CD4-positive, alpha-beta T cell (primary cell): ENCODE measurements at regions not wholly inside any gene's neighbourhood (a gene's known extent, or its start where the extent isn't known, plus 50 kb on each side); places are given as distances from the start of the nearest gene placed in this dataset.
A peak's percentile ranks its signal among the peaks of the same experiment; 100 is the strongest.

ENCODE experiments used
- ATAC-seq: fragments of 200-7000 bp; cut with Tn5 transposase; one replicate; pipeline ENCODE4 v1.10.0; 2022; ENCODE audit warnings: mild to moderate bottlenecking; ENCODE audit not compliant: poor library complexity
- CTCF ChIA-PET: fragments of 350-600 bp; sonication (Branson Sonifier 250); formaldehyde crosslinking; loops from one replicate; lab custom pipeline; 2021; ENCODE audit warnings: antibody characterized with exemption, inconsistent platforms; lab: Charles Lee
- POLR2A ChIA-PET: fragments of 350-600 bp; sonication (Branson Sonifier 250); formaldehyde crosslinking; loops from one replicate; lab custom pipeline; 2021; ENCODE audit warnings: antibody characterized with exemption, inconsistent platforms; lab: Charles Lee
- DNase-seq, 14 experiments: peaks; one replicate each; pipeline ENCODE4 v3.0.0-alpha.2; 2013 to 2020; ENCODE audit warnings: mixed read lengths in 2 of 14
- H3K27ac ChIP-seq, 2 donors: one replicate each; pipeline versions ENCODE4 v1.5.1 to v1.7.0; 2013; ENCODE audit warnings: low read length in 2 of 2, low read depth in 1 of 2, mild to moderate bottlenecking in 1 of 2
- H3K27me3 ChIP-seq, 2 experiments: 1 replicate in 1 of 2; 2 replicates in 1 of 2; pipeline versions ENCODE4 v1.6.1 to v1.7.0; 2013; ENCODE audit warnings: low read length in 2 of 2, control low read depth in 1 of 2, mild to moderate bottlenecking in 1 of 2, moderate library complexity in 1 of 2; ENCODE audit not compliant: insufficient read depth in 2 of 2, control insufficient read depth in 1 of 2
- H3K36me3 ChIP-seq: one replicate; pipeline ENCODE4 v1.6.1; 2013; ENCODE audit warnings: low read length, control low read depth; ENCODE audit not compliant: insufficient read depth
- H3K4me1 ChIP-seq: one replicate; pipeline ENCODE4 v1.6.1; 2013; ENCODE audit warnings: low read length, control low read depth; ENCODE audit not compliant: insufficient read depth
- H3K4me3 ChIP-seq: one replicate; pipeline ENCODE4 v1.5.1; 2013; ENCODE audit warnings: mild to moderate bottlenecking, low read length, moderate library complexity
- H3K9me3 ChIP-seq, 2 experiments: 1 replicate in 1 of 2; 2 replicates in 1 of 2; pipeline versions ENCODE4 v1.6.1 to v1.7.0; 2013; ENCODE audit warnings: low read length in 2 of 2, mild to moderate bottlenecking in 2 of 2, control low read depth in 1 of 2, moderate library complexity in 1 of 2; ENCODE audit not compliant: control insufficient read depth in 1 of 2, insufficient read depth in 1 of 2
- H3K27ac Mint-ChIP-seq: one replicate; pipeline ENCODE4 v1.8.0; 2020; ENCODE audit warnings: mixed read lengths
- H3K27me3 Mint-ChIP-seq: one replicate; pipeline ENCODE4 v1.8.0; 2021; ENCODE audit warnings: mixed read lengths
- H3K36me3 Mint-ChIP-seq: one replicate; pipeline ENCODE4 v1.8.0; 2021; ENCODE audit warnings: low read depth, mixed read lengths
- H3K4me1 Mint-ChIP-seq: one replicate; pipeline ENCODE4 v1.8.0; 2021; ENCODE audit warnings: low read depth, mixed read lengths
- H3K4me3 Mint-ChIP-seq: one replicate; pipeline ENCODE4 v1.8.0; 2020; ENCODE audit warnings: mild to moderate bottlenecking, mixed read lengths
- H3K9me3 Mint-ChIP-seq: one replicate; pipeline ENCODE4 v1.8.0; 2020; ENCODE audit warnings: mixed read lengths
- CTCF ChIP-seq: fragments of 200-600 bp; IDR thresholded peaks from one replicate; pipeline ENCODE4 v1.8.0; 2022; ENCODE audit warnings: antibody characterized with exemption, mild to moderate bottlenecking
- intact Hi-C, 2 experiments: fragments of 100-400 bp; cut with DNase I in 1 of 2; cut with micrococcal nuclease in 1 of 2; formaldehyde crosslinking; loops; one replicate each; pipeline versions ENCODE4 v1.15.1 to v1.9.0; 2023 to 2025; cut with DNase I, micrococcal nuclease

- POLR2A ChIA-PET, result no interaction called here
- CTCF ChIA-PET, result interaction anchor here (0.7 kb wide), 1 partner anchor 1976 kb away, joined by 3 read pairs; no protein-coding TSS in a partner anchor
- peaks cover 9% of the 10 kb centered on the region for H3K27me3 Mint-ChIP-seq
- no peak overlapping the region for H3K27ac Mint-ChIP-seq
- H3K9me3 Mint-ChIP-seq, result no peaks in the 10 kb centered on the region
- DNase-seq, result no peak
- ATAC-seq, result no peak
- Histone ChIP-seq H3K4me3 (no peak overlapping the region), H3K27ac (no peak overlapping the region), H3K9me3 (no peaks in the 10 kb centered on the region), H3K36me3 (no peaks in the 10 kb centered on the region), H3K4me1 (no peaks in the 10 kb centered on the region), H3K27me3 (no peaks in the 10 kb centered on the region)
- no peak overlapping the region for H3K4me3 Mint-ChIP-seq
- peaks cover 7% of the 10 kb centered on the region for H3K4me1 Mint-ChIP-seq
- no peaks in the 10 kb centered on the region for H3K36me3 Mint-ChIP-seq
- no peak for TF ChIP-seq CTCF
- intact Hi-C loops, result no loop called here
Observed at GRCh38 chr2:8236391-8236790, 445.5 kb upstream of the ID2 start.

- Mint-ChIP-seq H3K9me3 (no peaks in the 10 kb centered on the region), H3K27me3 (peaks cover 9% of the 10 kb centered on the region), H3K27ac (no peak overlapping the region), H3K4me3 (no peak overlapping the region), H3K4me1 (peaks cover 7% of the 10 kb centered on the region), H3K36me3 (no peaks in the 10 kb centered on the region)
- Histone ChIP-seq H3K27ac (no peak overlapping the region), H3K27me3 (no peaks in the 10 kb centered on the region), H3K9me3 (peaks cover under 1 to 4% of the 10 kb centered on the region in 2 experiments), H3K4me1 (no peaks in the 10 kb centered on the region), H3K36me3 (no peaks in the 10 kb centered on the region), H3K4me3 (no peak overlapping the region)
- TF ChIP-seq CTCF, result no peak
- ChIA-PET CTCF (no interaction called here), POLR2A (no interaction called here)
- no peak for DNase-seq
- no peak for ATAC-seq
- intact Hi-C loops, result no loop called here
Observed at GRCh38 chr2:8238521-8239230, 443.2 kb upstream of the ID2 start.

- POLR2A ChIA-PET, result no interaction called here
Observed at GRCh38 chr2:8239531-8240088, 442.2 kb upstream of the ID2 start.

More at GRCh38 chr2:8239531-8240088, 442.2 kb upstream of the ID2 start:
- H3K4me1 Mint-ChIP-seq, result peaks cover 7% of the 10 kb centered on the region
- no peaks in the 10 kb centered on the region for H3K4me1 ChIP-seq
- no peaks in the 10 kb centered on the region for H3K36me3 ChIP-seq
- H3K4me3 ChIP-seq, result no peak overlapping the region
- no peak for TF ChIP-seq CTCF
- no peak overlapping the region for H3K27ac Mint-ChIP-seq
- CTCF ChIA-PET, result no interaction called here
- peaks cover 5% of the 10 kb centered on the region for H3K9me3 Mint-ChIP-seq
- no peaks in the 10 kb centered on the region for H3K36me3 Mint-ChIP-seq
- H3K27me3 Mint-ChIP-seq, result peaks cover 9% of the 10 kb centered on the region
- no peaks in the 10 kb centered on the region for H3K27me3 ChIP-seq
- peaks cover 6 to 11% of the 10 kb centered on the region in 2 experiments for H3K9me3 ChIP-seq
- DNase-seq (peak in 2 of 14 experiments; percentile 61 to 70), ATAC-seq (no peak)
- H3K4me3 Mint-ChIP-seq, result no peak overlapping the region
- H3K27ac ChIP-seq, result no peak overlapping the region
- intact Hi-C loops, result no loop called here
